ENCODE measurements at regions not wholly inside any gene's neighbourhood (a gene's known extent, or its start where the extent isn't known, plus 50 kb on each side); places are given as distances from the start of the nearest gene placed in this dataset.

DNA sequence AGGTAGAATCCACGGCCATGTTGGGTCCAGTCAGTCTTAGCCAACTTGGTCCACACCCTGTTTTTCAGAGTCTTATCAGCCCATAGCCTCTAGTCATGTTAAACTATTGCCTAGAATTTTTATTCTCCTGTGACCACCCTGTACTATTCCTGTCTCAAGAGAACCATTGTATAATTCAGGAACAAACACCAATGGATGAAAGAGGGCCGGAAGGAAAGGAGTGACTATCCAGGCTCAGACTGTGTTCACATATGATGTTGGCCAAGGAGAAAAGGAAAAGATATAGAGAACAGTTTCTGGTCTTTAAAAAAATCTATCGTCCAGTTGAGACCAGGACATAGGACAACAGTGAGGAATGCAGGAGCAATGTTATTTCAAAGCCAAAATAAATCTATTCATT is 82.9 kb upstream of the SETBP1 start:
- Mint-ChIP-seq H3K4me1 (peaks cover 24% of the 10 kb centered on the region), H3K36me3 (no peaks in the 10 kb centered on the region), H3K27me3 (ENCODE audit: low read depth) (no peaks in the 10 kb centered on the region), H3K4me3 (no peak overlapping the region), H3K27ac (peak overlapping the region; percentile 21; the same call in 1 of the 2 replicates), H3K9me3 (no peaks in the 10 kb centered on the region)
- ChIA-PET CTCF (no interaction called here), POLR2A (interaction anchor here (0.6 kb wide), 1 partner anchor 790 kb away, joined by 4 read pairs; no protein-coding TSS in a partner anchor)
- no peak for ATAC-seq
- TF ChIP-seq, protein P1, sequence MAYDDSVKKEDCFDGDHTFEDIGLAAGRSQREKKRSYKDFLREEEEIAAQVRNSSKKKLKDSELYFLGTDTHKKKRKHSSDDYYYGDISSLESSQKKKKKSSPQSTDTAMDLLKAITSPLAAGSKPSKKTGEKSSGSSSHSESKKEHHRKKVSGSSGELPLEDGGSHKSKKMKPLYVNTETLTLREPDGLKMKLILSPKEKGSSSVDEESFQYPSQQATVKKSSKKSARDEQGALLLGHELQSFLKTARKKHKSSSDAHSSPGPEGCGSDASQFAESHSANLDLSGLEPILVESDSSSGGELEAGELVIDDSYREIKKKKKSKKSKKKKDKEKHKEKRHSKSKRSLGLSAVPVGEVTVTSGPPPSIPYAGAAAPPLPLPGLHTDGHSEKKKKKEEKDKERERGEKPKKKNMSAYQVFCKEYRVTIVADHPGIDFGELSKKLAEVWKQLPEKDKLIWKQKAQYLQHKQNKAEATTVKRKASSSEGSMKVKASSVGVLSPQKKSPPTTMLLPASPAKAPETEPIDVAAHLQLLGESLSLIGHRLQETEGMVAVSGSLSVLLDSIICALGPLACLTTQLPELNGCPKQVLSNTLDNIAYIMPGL (CRISPR knock-in tag; IDR thresholded peaks at IDR 0.05): no peak
- TF ChIP-seq ETV6 (CRISPR knock-in tag; IDR thresholded peaks at IDR 0.05) (no peak), JUN (CRISPR knock-in tag; IDR thresholded peaks at IDR 0.05) (no peak), KAT7 (CRISPR knock-in tag; IDR thresholded peaks at IDR 0.05; ENCODE audit: borderline replicate concordance) (no peak)
- TF ChIP-seq, protein P2, sequence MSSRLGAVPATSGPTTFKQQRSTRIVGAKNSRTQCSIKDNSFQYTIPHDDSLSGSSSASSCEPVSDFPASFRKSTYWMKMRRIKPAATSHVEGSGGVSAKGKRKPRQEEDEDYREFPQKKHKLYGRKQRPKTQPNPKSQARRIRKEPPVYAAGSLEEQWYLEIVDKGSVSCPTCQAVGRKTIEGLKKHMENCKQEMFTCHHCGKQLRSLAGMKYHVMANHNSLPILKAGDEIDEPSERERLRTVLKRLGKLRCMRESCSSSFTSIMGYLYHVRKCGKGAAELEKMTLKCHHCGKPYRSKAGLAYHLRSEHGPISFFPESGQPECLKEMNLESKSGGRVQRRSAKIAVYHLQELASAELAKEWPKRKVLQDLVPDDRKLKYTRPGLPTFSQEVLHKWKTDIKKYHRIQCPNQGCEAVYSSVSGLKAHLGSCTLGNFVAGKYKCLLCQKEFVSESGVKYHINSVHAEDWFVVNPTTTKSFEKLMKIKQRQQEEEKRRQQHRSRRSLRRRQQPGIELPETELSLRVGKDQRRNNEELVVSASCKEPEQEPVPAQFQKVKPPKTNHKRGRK (CRISPR knock-in tag; IDR thresholded peaks at IDR 0.05; ENCODE audit: borderline replicate concordance): no peak
- DNase-seq (ENCODE audit: low spot score): no peak

DNA sequence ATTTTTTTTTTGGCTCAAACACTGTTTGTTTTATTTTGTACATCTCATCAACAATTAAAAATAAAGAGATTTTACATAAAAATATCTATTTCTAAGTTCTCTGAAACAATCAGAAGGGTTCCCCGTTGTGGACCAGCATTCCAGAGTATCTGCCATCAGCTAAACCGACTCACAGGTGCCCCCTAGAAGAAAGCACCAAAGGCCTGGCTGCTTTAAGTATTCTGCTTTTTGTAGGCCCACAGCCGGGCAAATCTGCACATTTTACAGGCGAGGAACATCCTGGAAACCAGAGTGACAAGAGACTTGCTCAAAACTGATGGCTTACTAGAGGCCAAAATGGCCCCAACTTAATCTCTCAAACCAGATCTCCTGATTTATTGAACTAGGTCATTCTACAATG is 82.2 kb upstream of the SETBP1 start:
- Mint-ChIP-seq H3K9me3 (no peaks in the 10 kb centered on the region), H3K4me1 (peaks cover 24% of the 10 kb centered on the region), H3K4me3 (no peak overlapping the region), H3K27ac (no peak overlapping the region), H3K27me3 (ENCODE audit: low read depth) (no peaks in the 10 kb centered on the region), H3K36me3 (no peaks in the 10 kb centered on the region)
- ATAC-seq (peak; percentile 60; the same call in 1 of the 2 replicates), DNase-seq (ENCODE audit: low spot score) (peak; percentile 11)
- CTCF ChIA-PET: no interaction called here
- POLR2A ChIA-PET: interaction anchor here (0.6 kb wide), 1 partner anchor 789 kb away, joined by 4 read pairs; no protein-coding TSS in a partner anchor
- TF ChIP-seq TEAD1 (CRISPR knock-in tag; IDR thresholded peaks at IDR 0.05): no peak
- no peak for TF ChIP-seq SP1 (CRISPR knock-in tag; conservative IDR thresholded peaks at IDR 0.05)
- TF ChIP-seq, protein P3, sequence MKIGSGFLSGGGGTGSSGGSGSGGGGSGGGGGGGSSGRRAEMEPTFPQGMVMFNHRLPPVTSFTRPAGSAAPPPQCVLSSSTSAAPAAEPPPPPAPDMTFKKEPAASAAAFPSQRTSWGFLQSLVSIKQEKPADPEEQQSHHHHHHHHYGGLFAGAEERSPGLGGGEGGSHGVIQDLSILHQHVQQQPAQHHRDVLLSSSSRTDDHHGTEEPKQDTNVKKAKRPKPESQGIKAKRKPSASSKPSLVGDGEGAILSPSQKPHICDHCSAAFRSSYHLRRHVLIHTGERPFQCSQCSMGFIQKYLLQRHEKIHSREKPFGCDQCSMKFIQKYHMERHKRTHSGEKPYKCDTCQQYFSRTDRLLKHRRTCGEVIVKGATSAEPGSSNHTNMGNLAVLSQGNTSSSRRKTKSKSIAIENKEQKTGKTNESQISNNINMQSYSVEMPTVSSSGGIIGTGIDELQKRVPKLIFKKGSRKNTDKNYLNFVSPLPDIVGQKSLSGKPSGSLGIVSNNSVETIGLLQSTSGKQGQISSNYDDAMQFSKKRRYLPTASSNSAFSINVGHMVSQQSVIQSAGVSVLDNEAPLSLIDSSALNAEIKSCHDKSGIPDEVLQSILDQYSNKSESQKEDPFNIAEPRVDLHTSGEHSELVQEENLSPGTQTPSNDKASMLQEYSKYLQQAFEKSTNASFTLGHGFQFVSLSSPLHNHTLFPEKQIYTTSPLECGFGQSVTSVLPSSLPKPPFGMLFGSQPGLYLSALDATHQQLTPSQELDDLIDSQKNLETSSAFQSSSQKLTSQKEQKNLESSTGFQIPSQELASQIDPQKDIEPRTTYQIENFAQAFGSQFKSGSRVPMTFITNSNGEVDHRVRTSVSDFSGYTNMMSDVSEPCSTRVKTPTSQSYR (CRISPR knock-in tag; IDR thresholded peaks at IDR 0.05): no peak
- TF ChIP-seq CBFB (CRISPR knock-in tag; IDR thresholded peaks at IDR 0.05; ENCODE audit: low read depth): no peak

DNA sequence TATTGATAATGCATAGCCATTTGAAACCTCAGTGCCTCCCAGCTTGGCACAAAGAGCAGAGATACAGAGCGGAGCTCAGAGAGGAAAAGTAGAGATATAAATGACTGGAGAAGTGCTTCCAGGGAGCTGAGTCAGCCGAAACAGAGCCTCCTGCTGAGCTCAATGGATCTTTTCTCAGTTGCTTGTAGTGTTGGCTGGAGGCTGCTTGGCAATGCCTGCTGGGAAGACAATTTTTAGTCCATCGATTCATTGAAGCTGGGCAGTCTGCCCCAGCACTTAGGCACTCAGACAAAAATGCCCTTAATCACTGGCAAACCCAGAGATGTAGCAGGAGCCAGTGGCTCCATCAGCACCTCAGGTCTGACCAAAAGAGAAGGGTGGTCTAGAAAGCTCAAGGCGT is 81.3 kb upstream of the SETBP1 start:
- H3K9me3 Mint-ChIP-seq: no peaks in the 10 kb centered on the region
- CTCF ChIA-PET: no interaction called here
- TF ChIP-seq ZNF232 (CRISPR knock-in tag; IDR thresholded peaks at IDR 0.05): no peak
- TF ChIP-seq, protein P4, sequence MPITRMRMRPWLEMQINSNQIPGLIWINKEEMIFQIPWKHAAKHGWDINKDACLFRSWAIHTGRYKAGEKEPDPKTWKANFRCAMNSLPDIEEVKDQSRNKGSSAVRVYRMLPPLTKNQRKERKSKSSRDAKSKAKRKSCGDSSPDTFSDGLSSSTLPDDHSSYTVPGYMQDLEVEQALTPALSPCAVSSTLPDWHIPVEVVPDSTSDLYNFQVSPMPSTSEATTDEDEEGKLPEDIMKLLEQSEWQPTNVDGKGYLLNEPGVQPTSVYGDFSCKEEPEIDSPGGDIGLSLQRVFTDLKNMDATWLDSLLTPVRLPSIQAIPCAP (CRISPR knock-in tag; IDR thresholded peaks at IDR 0.05): no peak
- no peak for TF ChIP-seq ZBTB21 (CRISPR knock-in tag; IDR thresholded peaks at IDR 0.05; ENCODE audit: borderline replicate concordance)
- no peak for TF ChIP-seq ETV6 (CRISPR knock-in tag; IDR thresholded peaks at IDR 0.05)
- no peak for TF ChIP-seq SOX15 (CRISPR knock-in tag; IDR thresholded peaks at IDR 0.05)
- TF ChIP-seq, protein P5, sequence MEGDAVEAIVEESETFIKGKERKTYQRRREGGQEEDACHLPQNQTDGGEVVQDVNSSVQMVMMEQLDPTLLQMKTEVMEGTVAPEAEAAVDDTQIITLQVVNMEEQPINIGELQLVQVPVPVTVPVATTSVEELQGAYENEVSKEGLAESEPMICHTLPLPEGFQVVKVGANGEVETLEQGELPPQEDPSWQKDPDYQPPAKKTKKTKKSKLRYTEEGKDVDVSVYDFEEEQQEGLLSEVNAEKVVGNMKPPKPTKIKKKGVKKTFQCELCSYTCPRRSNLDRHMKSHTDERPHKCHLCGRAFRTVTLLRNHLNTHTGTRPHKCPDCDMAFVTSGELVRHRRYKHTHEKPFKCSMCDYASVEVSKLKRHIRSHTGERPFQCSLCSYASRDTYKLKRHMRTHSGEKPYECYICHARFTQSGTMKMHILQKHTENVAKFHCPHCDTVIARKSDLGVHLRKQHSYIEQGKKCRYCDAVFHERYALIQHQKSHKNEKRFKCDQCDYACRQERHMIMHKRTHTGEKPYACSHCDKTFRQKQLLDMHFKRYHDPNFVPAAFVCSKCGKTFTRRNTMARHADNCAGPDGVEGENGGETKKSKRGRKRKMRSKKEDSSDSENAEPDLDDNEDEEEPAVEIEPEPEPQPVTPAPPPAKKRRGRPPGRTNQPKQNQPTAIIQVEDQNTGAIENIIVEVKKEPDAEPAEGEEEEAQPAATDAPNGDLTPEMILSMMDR (IDR thresholded peaks at IDR 0.05): no peak
- no peak for TF ChIP-seq TEAD4 (CRISPR knock-in tag; IDR thresholded peaks at IDR 0.05)
- TF ChIP-seq FOXK1 (CRISPR knock-in tag; IDR thresholded peaks at IDR 0.05): no peak
- TF ChIP-seq TP53 (CRISPR knock-in tag; IDR thresholded peaks at IDR 0.05): no peak
- H3K36me3 Mint-ChIP-seq: no peaks in the 10 kb centered on the region
- no peak overlapping the region for H3K27ac Mint-ChIP-seq
- peak; percentile 43; the same call in 1 of the 2 replicates for ATAC-seq
- H3K27me3 Mint-ChIP-seq (ENCODE audit: low read depth): no peaks in the 10 kb centered on the region
- H3K4me3 Mint-ChIP-seq: no peak overlapping the region
- DNase-seq (ENCODE audit: low spot score): peak; percentile 11
- H3K4me1 Mint-ChIP-seq: peaks cover 24% of the 10 kb centered on the region
- POLR2A ChIA-PET: no interaction called here
